ENCODE measurements at regions not wholly inside any gene's neighbourhood (a gene's known extent, or its start where the extent isn't known, plus 50 kb on each side); places are given as distances from the start of the nearest gene placed in this dataset.

GRCh38 chr5:88666761-88667495, 216.1 kb downstream of the MEF2C start:
- in situ Hi-C loops (cut with MboI; ENCODE audit: low pct_unique_long_range_greater_than_20kb in 2 of 9, low sequenced_read_pairs in 9 of 9, unreplicated experiment in 9 of 9): loop anchor here in 8 of 9 experiments (10.0 to 25.0 kb wide), 7 partner anchors 180 to 1252 kb away; partner anchors contain the start of genes CCNH (in 1 of the 8) and TMEM161B (in 1 of the 8)
- H3K27ac ChIP-seq: peak overlapping the region; percentile 90 to 91
- ATAC-seq (replicated peaks in 6 of 8): peak; percentile 31 to 92 (median 60)
- peak overlapping the region; percentile 76 to 97 (median 96) for H3K4me3 ChIP-seq
- 0 to 14% (median 0%) methylated on average over 1 to 22 of the region's 22 CpGs for WGBS, 10 experiments
- peaks cover 0 to 4% of the 10 kb centered on the region in 2 donors for H3K4me1 ChIP-seq (replicated peaks in 1 of 2)

- peak in 6 of 8 experiments; percentile 2 to 37 (median 19) for ATAC-seq (replicated peaks in 6 of 8)
Observed at GRCh38 chr5:88665750-88666215, 217.2 kb downstream of the MEF2C start.

GRCh38 chr5:88664645-88665044, 218.3 kb downstream of the MEF2C start:
- WGBS, 10 experiments: 0 to 29% (median 8%) methylated on average over 1 to 2 of the region's 2 CpGs; no CpG with 5 or more reads in 2 of the 10 experiments
- H3K4me1 ChIP-seq (replicated peaks in 1 of 2): peaks cover 6 to 9% of the 10 kb centered on the region in 2 donors
- H3K4me3 ChIP-seq: peak overlapping the region; percentile 76 to 97 (median 96)
- in situ Hi-C loops (cut with MboI; ENCODE audit: low pct_unique_long_range_greater_than_20kb in 2 of 9, low sequenced_read_pairs in 9 of 9, unreplicated experiment in 9 of 9): loop anchor here in 8 of 9 experiments (10.0 to 25.0 kb wide), 7 partner anchors 177 to 1250 kb away; partner anchors contain the start of genes CCNH (in 1 of the 8) and TMEM161B (in 1 of the 8)
- ATAC-seq (replicated peaks in 6 of 8): no peak
- peak overlapping the region; percentile 89 to 90 for H3K27ac ChIP-seq

More at GRCh38 chr5:88665750-88666215, 217.2 kb downstream of the MEF2C start:
- in situ Hi-C loops (cut with MboI; ENCODE audit: low pct_unique_long_range_greater_than_20kb in 2 of 9, low sequenced_read_pairs in 9 of 9, unreplicated experiment in 9 of 9): loop anchor here in 8 of 9 experiments (10.0 to 25.0 kb wide), 7 partner anchors 178 to 1251 kb away; partner anchors contain the start of genes CCNH (in 1 of the 8) and TMEM161B (in 1 of the 8)
- 0 to 11% (median 4%) methylated on average over 1 to 8 of the region's 17 CpGs; no CpG with 5 or more reads in 3 of the 10 experiments for WGBS, 10 experiments
- peak overlapping the region; percentile 90 to 91 for H3K27ac ChIP-seq
- H3K4me3 ChIP-seq: peak overlapping the region; percentile 76 to 97 (median 96)
- H3K4me1 ChIP-seq (replicated peaks in 1 of 2): peaks cover 0 to 4% of the 10 kb centered on the region in 2 donors

- Histone ChIP-seq H3K27ac (peak overlapping the region; percentile 89 to 90), H3K4me1 (replicated peaks in 1 of 2) (peaks cover 11 to 12% of the 10 kb centered on the region in 2 donors), H3K4me3 (peak overlapping the region; percentile 76 to 97 (median 96))
- peak in 3 of 8 experiments; percentile 1 to 6 (median 1) for ATAC-seq (replicated peaks in 6 of 8)
- 0 to 19% (median 8%) methylated on average over 2 to 7 of the region's 7 CpGs; no CpG with 5 or more reads in 1 of the 10 experiments for WGBS, 10 experiments
- in situ Hi-C loops (cut with MboI; ENCODE audit: low pct_unique_long_range_greater_than_20kb in 2 of 9, low sequenced_read_pairs in 9 of 9, unreplicated experiment in 9 of 9): loop anchor here in 8 of 9 experiments (10.0 to 25.0 kb wide), 7 partner anchors 177 to 1249 kb away; partner anchors contain the start of genes CCNH (in 1 of the 8) and TMEM161B (in 1 of the 8)
Observed at GRCh38 chr5:88663793-88664216, 219.2 kb downstream of the MEF2C start.

- in situ Hi-C loops (cut with MboI; ENCODE audit: low pct_unique_long_range_greater_than_20kb in 2 of 9, low sequenced_read_pairs in 9 of 9, unreplicated experiment in 9 of 9): loop anchor here in 8 of 9 experiments (10.0 to 25.0 kb wide), 7 partner anchors 176 to 1248 kb away; partner anchors contain the start of genes CCNH (in 1 of the 8) and TMEM161B (in 1 of the 8)
- 7 to 42% (median 23%) methylated on average over 2 to 6 of the region's 6 CpGs for WGBS, 10 experiments
- Histone ChIP-seq H3K4me3 (peak overlapping the region; percentile 76 to 97 (median 96)), H3K4me1 (replicated peaks in 1 of 2) (peaks cover 11 to 12% of the 10 kb centered on the region in 2 donors), H3K27ac (peak overlapping the region; percentile 60 to 89)
- no peak for ATAC-seq (replicated peaks in 6 of 8)
Observed at GRCh38 chr5:88662846-88663245, 220.1 kb downstream of the MEF2C start.

- ATAC-seq (replicated peaks in 6 of 8): no peak
- in situ Hi-C loops (cut with MboI; ENCODE audit: low pct_unique_long_range_greater_than_20kb in 2 of 9, low sequenced_read_pairs in 9 of 9, unreplicated experiment in 9 of 9): loop anchor here in 8 of 9 experiments (10.0 to 25.0 kb wide), 7 partner anchors 175 to 1247 kb away; partner anchors contain the start of genes CCNH (in 1 of the 8) and TMEM161B (in 1 of the 8)
- Histone ChIP-seq H3K4me3 (peak overlapping the region; percentile 37 to 48 (median 38)), H3K27ac (peak overlapping the region; percentile 50 to 89), H3K4me1 (replicated peaks in 1 of 2) (peaks cover 11 to 15% of the 10 kb centered on the region in 2 donors)
- WGBS, 10 experiments: 0 to 50% (median 8%) methylated on average over 1 to 2 of the region's 2 CpGs; no CpG with 5 or more reads in 1 of the 10 experiments
Observed at GRCh38 chr5:88661806-88662207, 221.2 kb downstream of the MEF2C start.

- peak overlapping the region; percentile 50 to 89 for H3K27ac ChIP-seq
- WGBS, 10 experiments: 0 to 5% (median 0%) methylated on average over 1 to 32 of the region's 53 CpGs
- peak overlapping the region; percentile 37 to 48 (median 38) for H3K4me3 ChIP-seq
- in situ Hi-C loops (cut with MboI; ENCODE audit: low pct_unique_long_range_greater_than_20kb in 2 of 9, low sequenced_read_pairs in 9 of 9, unreplicated experiment in 9 of 9): loop anchor here in 8 of 9 experiments (10.0 to 25.0 kb wide), 7 partner anchors 174 to 1246 kb away; partner anchors contain the start of genes CCNH (in 1 of the 8) and TMEM161B (in 1 of the 8)
- peak; percentile 89 to 97 (median 91) for ATAC-seq (replicated peaks in 6 of 8)
- peaks cover 11 to 21% of the 10 kb centered on the region in 2 donors for H3K4me1 ChIP-seq (replicated peaks in 1 of 2)
Observed at GRCh38 chr5:88660947-88661805, 221.8 kb downstream of the MEF2C start.

- H3K4me1 ChIP-seq (replicated peaks in 1 of 2): peaks cover 11 to 21% of the 10 kb centered on the region in 2 donors
- in situ Hi-C loops (cut with MboI; ENCODE audit: low pct_unique_long_range_greater_than_20kb in 2 of 9, low sequenced_read_pairs in 9 of 9, unreplicated experiment in 9 of 9): loop anchor here in 8 of 9 experiments (10.0 to 25.0 kb wide), 7 partner anchors 173 to 1246 kb away; partner anchors contain the start of genes CCNH (in 1 of the 8) and TMEM161B (in 1 of the 8)
- peak overlapping the region; percentile 37 to 48 (median 38) for H3K4me3 ChIP-seq
- peak in 4 of 8 experiments; percentile 35 to 69 (median 54) for ATAC-seq (replicated peaks in 6 of 8)
- peak overlapping the region; percentile 47 to 56 for H3K27ac ChIP-seq
- WGBS, 10 experiments: 0 to 2% methylated on average over 6 of the region's 41 CpGs; no CpG with 5 or more reads in 8 of the 10 experiments
Observed at GRCh38 chr5:88660264-88660946, 222.6 kb downstream of the MEF2C start.

GRCh38 chr5:88659529-88660263, 223.3 kb downstream of the MEF2C start:
- no peak for ATAC-seq (replicated peaks in 6 of 8)
- Histone ChIP-seq H3K4me1 (replicated peaks in 1 of 2) (peaks cover 11 to 21% of the 10 kb centered on the region in 2 donors), H3K27ac (peak overlapping the region; percentile 56), H3K4me3 (peak overlapping the region; percentile 5 to 48 (median 37))
- 22 to 60% (median 42%) methylated on average over 1 to 17 of the region's 32 CpGs for WGBS, 10 experiments
- in situ Hi-C loops (cut with MboI; ENCODE audit: low pct_unique_long_range_greater_than_20kb in 2 of 9, low sequenced_read_pairs in 9 of 9, unreplicated experiment in 9 of 9): loop anchor here in 8 of 9 experiments (10.0 to 25.0 kb wide), 7 partner anchors 172 to 1245 kb away; partner anchors contain the start of genes CCNH (in 1 of the 8) and TMEM161B (in 1 of the 8)

- Histone ChIP-seq H3K4me1 (replicated peaks in 1 of 2) (peaks cover 11 to 21% of the 10 kb centered on the region in 2 donors), H3K4me3 (no peak overlapping the region), H3K27ac (no peak overlapping the region)
- in situ Hi-C loops (cut with MboI; ENCODE audit: low pct_unique_long_range_greater_than_20kb in 2 of 9, low sequenced_read_pairs in 9 of 9, unreplicated experiment in 9 of 9): loop anchor here in 7 of 9 experiments (25.0 kb wide), 5 partner anchors 172 to 522 kb away; partner anchors contain the start of gene TMEM161B (in 1 of the 7)
- no peak for ATAC-seq (replicated peaks in 6 of 8)
- 72 to 100% (median 92%) methylated on average over 1 to 4 of the region's 4 CpGs for WGBS, 10 experiments
Observed at GRCh38 chr5:88658886-88659285, 224.1 kb downstream of the MEF2C start.

Measured in motor neuron (in vitro differentiated cells).